A549 (cell line): ENCODE measurements at regions not wholly inside any gene's neighbourhood (a gene's known extent, or its start where the extent isn't known, plus 50 kb on each side); places are given as distances from the start of the nearest gene placed in this dataset.

ENCODE experiments used
- POLR2A ChIP-seq: IDR thresholded peaks from 2 replicates; pipeline ENCODE4 v1.6.1; 2012; ENCODE audit warnings: mild to moderate bottlenecking, low read length
- TP53 ChIP-seq: fragments of 250-450 bp; sonication (Bioruptor Pico); IDR thresholded peaks from 2 replicates; pipeline ENCODE4 v1.5.0; 2021; ENCODE audit warnings: mild to moderate bottlenecking, moderate library complexity
- TF ChIP-seq, protein P1 (sequence below): fragments of >200 bp; sonication (Bioruptor Twin); formaldehyde crosslinking; IDR thresholded peaks from 3 replicates; pipeline ENCODE4 v1.5.1; 2016

DNA sequence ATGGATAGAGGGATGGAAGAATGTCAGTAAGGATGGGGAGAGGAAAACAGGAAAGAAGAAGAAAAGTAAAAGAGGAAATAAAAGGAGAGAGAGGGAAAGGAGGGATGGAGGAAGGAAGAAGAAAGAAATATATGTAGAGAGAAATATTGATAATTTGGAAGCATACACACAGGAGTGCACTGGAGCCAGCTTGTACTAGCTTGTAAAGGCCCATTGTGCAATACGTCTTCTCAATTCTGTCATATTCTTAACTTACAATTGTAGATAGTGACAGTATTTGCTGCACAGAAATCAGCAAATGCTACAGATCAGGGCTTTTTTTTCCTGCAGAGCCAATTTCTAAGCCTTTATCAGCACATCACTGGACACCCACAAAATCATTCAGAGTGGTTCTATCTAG lies 458.8 kb upstream of the WWC1 start:
- TF ChIP-seq, protein P1, sequence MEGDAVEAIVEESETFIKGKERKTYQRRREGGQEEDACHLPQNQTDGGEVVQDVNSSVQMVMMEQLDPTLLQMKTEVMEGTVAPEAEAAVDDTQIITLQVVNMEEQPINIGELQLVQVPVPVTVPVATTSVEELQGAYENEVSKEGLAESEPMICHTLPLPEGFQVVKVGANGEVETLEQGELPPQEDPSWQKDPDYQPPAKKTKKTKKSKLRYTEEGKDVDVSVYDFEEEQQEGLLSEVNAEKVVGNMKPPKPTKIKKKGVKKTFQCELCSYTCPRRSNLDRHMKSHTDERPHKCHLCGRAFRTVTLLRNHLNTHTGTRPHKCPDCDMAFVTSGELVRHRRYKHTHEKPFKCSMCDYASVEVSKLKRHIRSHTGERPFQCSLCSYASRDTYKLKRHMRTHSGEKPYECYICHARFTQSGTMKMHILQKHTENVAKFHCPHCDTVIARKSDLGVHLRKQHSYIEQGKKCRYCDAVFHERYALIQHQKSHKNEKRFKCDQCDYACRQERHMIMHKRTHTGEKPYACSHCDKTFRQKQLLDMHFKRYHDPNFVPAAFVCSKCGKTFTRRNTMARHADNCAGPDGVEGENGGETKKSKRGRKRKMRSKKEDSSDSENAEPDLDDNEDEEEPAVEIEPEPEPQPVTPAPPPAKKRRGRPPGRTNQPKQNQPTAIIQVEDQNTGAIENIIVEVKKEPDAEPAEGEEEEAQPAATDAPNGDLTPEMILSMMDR: no peak
- no peak for TF ChIP-seq POLR2A
- TF ChIP-seq TP53: no peak
